Neural progenitor cell (in vitro differentiated cells): ENCODE measurements at regions not wholly inside any gene's neighbourhood (a gene's known extent, or its start where the extent isn't known, plus 50 kb on each side); places are given as distances from the start of the nearest gene placed in this dataset.

Experiments used
- DNase-seq: peaks from one replicate; pipeline ENCODE4 v3.0.0-alpha.2; 2016; ENCODE audit warnings: low spot score
- H2AFZ ChIP-seq: fragments of 200-600 bp; sonication (generic); replicated peaks from 2 replicates; pipeline ENCODE4 v1.6.1; 2016; ENCODE audit warnings: antibody characterized with exemption
- H3F3A ChIP-seq: fragments of 200-600 bp; sonication (generic); 2 replicates; pipeline ENCODE4 v1.6.1; 2016; ENCODE audit warnings: antibody characterized with exemption, low read depth
- H3K27ac ChIP-seq: fragments of 200-600 bp; sonication (generic); 2 replicates; pipeline ENCODE4 v1.5.1; 2016; ENCODE audit warnings: mild to moderate bottlenecking
- H3K27me3 ChIP-seq: fragments of 200-600 bp; sonication (generic); 2 replicates; pipeline ENCODE4 v1.6.1; 2016; ENCODE audit warnings: mild to moderate bottlenecking, moderate library complexity
- H3K36me3 ChIP-seq: fragments of 200-600 bp; sonication (generic); 2 replicates; pipeline ENCODE4 v1.5.1; 2016
- H3K4me1 ChIP-seq: fragments of 200-600 bp; sonication (generic); 2 replicates; pipeline ENCODE4 v1.6.1; 2016; ENCODE audit warnings: mixed run types
- H3K4me2 ChIP-seq: fragments of 200-600 bp; sonication (generic); 2 replicates; pipeline ENCODE4 v1.6.1; 2016
- H3K4me3 ChIP-seq: fragments of 200-600 bp; sonication (generic); 2 replicates; pipeline ENCODE4 v1.5.1; 2016
- H3K79me2 ChIP-seq: fragments of 200-600 bp; sonication (generic); 2 replicates; pipeline ENCODE4 v1.6.1; 2016; ENCODE audit warnings: low read depth
- H3K9ac ChIP-seq: fragments of 200-600 bp; sonication (generic); 2 replicates; pipeline ENCODE4 v1.6.1; 2016
- H3K9me3 ChIP-seq: fragments of 200-600 bp; sonication (generic); 2 replicates; pipeline ENCODE4 v1.5.1; 2016; ENCODE audit warnings: low read depth
- H4K20me1 ChIP-seq: fragments of 200-600 bp; sonication (generic); 2 replicates; pipeline ENCODE4 v1.6.1; 2016; ENCODE audit warnings: low read depth
- H3K27ac Mint-ChIP-seq: 3 replicates; pipeline ENCODE4 v1.8.0; 2021; ENCODE audit warnings: mixed read lengths
- H3K27me3 Mint-ChIP-seq: 2 replicates; pipeline ENCODE4 v1.8.0; 2022; ENCODE audit warnings: low read depth, mild to moderate bottlenecking, inconsistent platforms, moderate library complexity, mixed read lengths; ENCODE audit not compliant: insufficient read depth
- H3K36me3 Mint-ChIP-seq: 3 replicates; pipeline ENCODE4 v1.8.0; 2021; ENCODE audit warnings: mixed read lengths
- H3K4me1 Mint-ChIP-seq: 3 replicates; pipeline ENCODE4 v1.8.0; 2021; ENCODE audit warnings: mixed read lengths
- H3K4me3 Mint-ChIP-seq: 3 replicates; pipeline ENCODE4 v1.8.0; 2021; ENCODE audit warnings: mild to moderate bottlenecking, moderate library complexity, mixed read lengths
- H3K9me3 Mint-ChIP-seq: 3 replicates; pipeline ENCODE4 v1.8.0; 2020; ENCODE audit warnings: mixed read lengths
- EZH2 ChIP-seq: fragments of 200-600 bp; sonication (generic); IDR thresholded peaks from 2 replicates; pipeline ENCODE4 v1.6.1; 2017; ENCODE audit warnings: antibody characterized with exemption, mild to moderate bottlenecking, moderate library complexity
- EZH2phosphoT487 ChIP-seq: fragments of 200-600 bp; sonication (generic); IDR thresholded peaks from 2 replicates; pipeline ENCODE4 v1.6.1; 2017; ENCODE audit warnings: antibody characterized with exemption
- TF ChIP-seq, protein P1 (sequence below): fragments of 200-600 bp; sonication (generic); IDR thresholded peaks from 2 replicates; pipeline ENCODE4 v1.5.1; 2017; ENCODE audit warnings: antibody characterized with exemption, mild to moderate bottlenecking

DNA sequence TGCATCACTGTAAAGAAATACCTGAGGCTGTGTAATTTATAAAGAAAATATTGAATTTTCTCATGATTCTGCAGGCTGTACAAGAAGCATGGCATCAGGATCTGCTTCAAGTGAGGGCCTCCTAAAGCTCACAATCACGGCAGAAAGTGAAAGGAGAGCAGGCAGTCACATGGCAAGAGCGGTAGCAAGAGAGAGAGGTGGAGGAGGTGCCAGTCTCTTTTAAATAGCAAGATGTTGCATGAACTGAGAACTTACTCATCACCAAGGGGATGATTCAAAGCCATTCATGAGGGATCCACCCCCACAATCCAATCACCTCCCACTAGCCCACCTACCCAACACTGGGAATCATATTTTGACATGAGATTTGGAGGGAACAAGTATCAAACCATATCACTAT lies 184.5 kb upstream of the PAPPA start:
- Histone ChIP-seq H3K4me3 (no peak overlapping the region), H3K27ac (no peak overlapping the region), H3K4me2 (no peak overlapping the region), H3K9ac (no peak overlapping the region), H3K36me3 (no peaks in the 10 kb centered on the region), H3F3A (no peaks in the 10 kb centered on the region), H3K79me2 (no peaks in the 10 kb centered on the region), H3K4me1 (no peaks in the 10 kb centered on the region), H4K20me1 (no peaks in the 10 kb centered on the region), H3K27me3 (no peaks in the 10 kb centered on the region), H2AFZ (no peak overlapping the region), H3K9me3 (no peaks in the 10 kb centered on the region)
- no peaks in the 10 kb centered on the region for H3K36me3 Mint-ChIP-seq
- no peak overlapping the region for H3K27ac Mint-ChIP-seq
- H3K4me3 Mint-ChIP-seq: no peak overlapping the region
- no peaks in the 10 kb centered on the region for H3K4me1 Mint-ChIP-seq
- H3K27me3 Mint-ChIP-seq: no peaks in the 10 kb centered on the region
- no peak for DNase-seq
- no peaks in the 10 kb centered on the region for H3K9me3 Mint-ChIP-seq
- TF ChIP-seq, protein P1, sequence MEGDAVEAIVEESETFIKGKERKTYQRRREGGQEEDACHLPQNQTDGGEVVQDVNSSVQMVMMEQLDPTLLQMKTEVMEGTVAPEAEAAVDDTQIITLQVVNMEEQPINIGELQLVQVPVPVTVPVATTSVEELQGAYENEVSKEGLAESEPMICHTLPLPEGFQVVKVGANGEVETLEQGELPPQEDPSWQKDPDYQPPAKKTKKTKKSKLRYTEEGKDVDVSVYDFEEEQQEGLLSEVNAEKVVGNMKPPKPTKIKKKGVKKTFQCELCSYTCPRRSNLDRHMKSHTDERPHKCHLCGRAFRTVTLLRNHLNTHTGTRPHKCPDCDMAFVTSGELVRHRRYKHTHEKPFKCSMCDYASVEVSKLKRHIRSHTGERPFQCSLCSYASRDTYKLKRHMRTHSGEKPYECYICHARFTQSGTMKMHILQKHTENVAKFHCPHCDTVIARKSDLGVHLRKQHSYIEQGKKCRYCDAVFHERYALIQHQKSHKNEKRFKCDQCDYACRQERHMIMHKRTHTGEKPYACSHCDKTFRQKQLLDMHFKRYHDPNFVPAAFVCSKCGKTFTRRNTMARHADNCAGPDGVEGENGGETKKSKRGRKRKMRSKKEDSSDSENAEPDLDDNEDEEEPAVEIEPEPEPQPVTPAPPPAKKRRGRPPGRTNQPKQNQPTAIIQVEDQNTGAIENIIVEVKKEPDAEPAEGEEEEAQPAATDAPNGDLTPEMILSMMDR: no peak
- TF ChIP-seq EZH2 (no peak), EZH2phosphoT487 (no peak)

DNA sequence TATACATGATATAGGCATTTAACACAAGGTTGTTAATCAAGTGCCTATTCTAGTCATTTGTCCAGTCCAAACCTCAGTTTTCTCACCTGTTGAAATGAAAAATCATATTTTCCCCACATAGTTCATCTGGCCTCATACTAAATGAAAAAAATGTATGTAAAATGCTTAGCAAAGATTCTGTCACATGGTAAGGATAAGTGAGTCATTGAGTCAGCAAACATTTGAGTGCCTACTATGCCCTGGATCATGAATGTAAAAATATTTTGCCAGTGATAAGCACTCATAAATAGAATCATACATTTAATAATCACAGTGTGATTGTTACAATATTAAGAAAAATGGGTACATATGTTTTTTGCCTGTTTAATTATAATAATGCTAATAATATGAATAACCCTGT lies 181.2 kb upstream of the PAPPA start:
- H4K20me1 ChIP-seq: no peaks in the 10 kb centered on the region
- H3K27ac Mint-ChIP-seq: no peak overlapping the region
- peaks cover 3% of the 10 kb centered on the region for H3K27me3 Mint-ChIP-seq
- H3F3A ChIP-seq: no peaks in the 10 kb centered on the region
- H3K4me2 ChIP-seq: no peak overlapping the region
- H3K9me3 ChIP-seq: no peaks in the 10 kb centered on the region
- H3K79me2 ChIP-seq: no peaks in the 10 kb centered on the region
- peaks cover 4% of the 10 kb centered on the region for H3K4me1 Mint-ChIP-seq
- no peak overlapping the region for H3K4me3 ChIP-seq
- H3K9ac ChIP-seq: no peak overlapping the region
- H3K36me3 Mint-ChIP-seq: no peaks in the 10 kb centered on the region
- DNase-seq: no peak
- H3K4me3 Mint-ChIP-seq: no peak overlapping the region
- peaks cover 2% of the 10 kb centered on the region for H3K4me1 ChIP-seq
- no peaks in the 10 kb centered on the region for H3K36me3 ChIP-seq
- no peak overlapping the region for H2AFZ ChIP-seq
- no peaks in the 10 kb centered on the region for H3K27me3 ChIP-seq
- no peak overlapping the region for H3K27ac ChIP-seq
- TF ChIP-seq EZH2: no peak
- TF ChIP-seq EZH2phosphoT487: no peak
- TF ChIP-seq, protein P1: no peak
- H3K9me3 Mint-ChIP-seq: peaks cover 7% of the 10 kb centered on the region

DNA sequence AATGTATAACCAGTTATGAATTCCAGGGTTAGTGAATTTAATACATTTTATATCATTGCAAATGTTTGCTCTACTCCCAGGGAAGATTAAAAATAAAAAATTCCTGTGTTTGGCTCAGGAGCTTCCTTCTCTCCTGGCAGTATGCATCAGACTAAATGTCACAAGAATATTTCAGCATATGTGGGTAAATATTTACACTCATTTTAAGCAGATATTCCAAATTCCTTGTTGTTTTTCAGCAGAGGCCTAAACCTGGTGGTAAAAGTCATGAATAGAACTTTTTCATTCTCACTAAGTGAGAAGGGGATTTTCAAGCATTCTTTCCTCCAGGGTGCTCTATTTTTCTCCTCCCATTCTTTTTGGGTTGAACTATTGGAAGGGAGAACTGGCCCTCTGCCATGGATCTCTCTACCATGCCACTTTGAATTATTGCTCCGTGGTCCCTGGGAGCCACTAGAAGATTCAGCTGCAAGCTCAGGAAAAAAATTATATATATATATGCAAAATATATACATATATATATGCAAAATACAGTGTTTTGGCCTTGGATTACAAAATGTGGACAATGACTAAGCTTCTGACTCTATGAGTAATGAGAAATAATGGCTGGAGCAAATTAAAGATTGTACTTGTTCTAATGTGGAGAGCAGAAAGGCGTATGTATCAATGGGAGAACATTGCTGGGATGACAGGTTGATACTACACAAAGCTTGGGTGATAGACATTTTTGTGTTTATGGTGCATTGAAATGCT lies 180.6 kb upstream of the PAPPA start:
- no peak overlapping the region for H3K4me2 ChIP-seq
- TF ChIP-seq, protein P1: no peak
- TF ChIP-seq EZH2phosphoT487: no peak
- no peak for TF ChIP-seq EZH2

More for the DNA sequence above, 180.6 kb upstream of the PAPPA start:
- no peaks in the 10 kb centered on the region for H3K27me3 ChIP-seq
- no peaks in the 10 kb centered on the region for H3K79me2 ChIP-seq
- H2AFZ ChIP-seq: no peak overlapping the region
- H3K36me3 ChIP-seq: no peaks in the 10 kb centered on the region
- H3K4me1 ChIP-seq: peaks cover 4% of the 10 kb centered on the region
- no peak for DNase-seq
- Mint-ChIP-seq H3K36me3 (no peaks in the 10 kb centered on the region), H3K27ac (no peak overlapping the region), H3K27me3 (peaks cover 3% of the 10 kb centered on the region), H3K4me1 (peaks cover 8% of the 10 kb centered on the region), H3K9me3 (peaks cover 7% of the 10 kb centered on the region), H3K4me3 (no peak overlapping the region)
- H3K27ac ChIP-seq: no peak overlapping the region
- H3K4me3 ChIP-seq: no peak overlapping the region
- H4K20me1 ChIP-seq: no peaks in the 10 kb centered on the region
- H3F3A ChIP-seq: no peaks in the 10 kb centered on the region
- H3K9me3 ChIP-seq: no peaks in the 10 kb centered on the region
- no peak overlapping the region for H3K9ac ChIP-seq
